MM.1S (cell line): ENCODE measurements at regions not wholly inside any gene's neighbourhood (a gene's known extent, or its start where the extent isn't known, plus 50 kb on each side); places are given as distances from the start of the nearest gene placed in this dataset.

Source experiments
- DNase-seq: peaks from one replicate; pipeline ENCODE4 v3.0.0-alpha.2; 2015
- H2AFZ ChIP-seq: fragments of 300-600 bp; sonication (generic); 2 replicates; pipeline ENCODE4 v1.6.0; 2016; ENCODE audit warnings: antibody characterized with exemption, low read length
- H3F3A ChIP-seq: fragments of 300-600 bp; sonication (generic); 2 replicates; pipeline ENCODE4 v1.6.1; 2016; ENCODE audit warnings: mild to moderate bottlenecking, antibody characterized with exemption, low read length, moderate library complexity, mixed read lengths; ENCODE audit not compliant: insufficient read depth
- H3K27ac ChIP-seq: fragments of 300-600 bp; sonication (generic); 2 replicates; pipeline ENCODE4 v1.5.1; 2016; ENCODE audit warnings: mild to moderate bottlenecking, low read length
- H3K27me3 ChIP-seq: fragments of 300-600 bp; sonication (generic); replicated peaks from 2 replicates; pipeline ENCODE4 v1.6.0; 2016; ENCODE audit warnings: low read length; ENCODE audit not compliant: insufficient read depth
- H3K36me3 ChIP-seq: fragments of 300-600 bp; sonication (generic); replicated peaks from 2 replicates; pipeline ENCODE4 v1.6.1; 2016; ENCODE audit warnings: mild to moderate bottlenecking, low read length, mixed read lengths; ENCODE audit not compliant: insufficient read depth
- H3K4me1 ChIP-seq: fragments of 300-600 bp; sonication (generic); 2 replicates; pipeline ENCODE4 v1.6.1; 2016; ENCODE audit warnings: low read length, mixed read lengths
- H3K4me2 ChIP-seq: fragments of 300-600 bp; sonication (generic); 2 replicates; pipeline ENCODE4 v1.6.0; 2016; ENCODE audit warnings: low read depth, low read length
- H3K4me3 ChIP-seq: fragments of 300-600 bp; sonication (generic); 2 replicates; pipeline ENCODE4 v1.5.1; 2016; ENCODE audit warnings: low read length, mixed read lengths
- H3K79me2 ChIP-seq: fragments of 300-600 bp; sonication (generic); 2 replicates; pipeline ENCODE4 v1.6.1; 2016; ENCODE audit warnings: mixed run types, low read length, mixed read lengths
- H3K9ac ChIP-seq: fragments of 300-600 bp; sonication (generic); 2 replicates; pipeline ENCODE4 v1.6.1; 2016; ENCODE audit warnings: low read length, mixed read lengths
- H3K9me2 ChIP-seq: fragments of 300-600 bp; sonication (generic); replicated peaks from 2 replicates; pipeline ENCODE4 v1.6.1; 2016; ENCODE audit warnings: mild to moderate bottlenecking, low read length, mixed read lengths; ENCODE audit not compliant: insufficient read depth
- H3K9me3 ChIP-seq: fragments of 300-600 bp; sonication (generic); replicated peaks from 2 replicates; pipeline ENCODE4 v1.6.1; 2016; ENCODE audit warnings: mild to moderate bottlenecking, low read length, mixed read lengths; ENCODE audit not compliant: insufficient read depth
- H4K20me1 ChIP-seq: fragments of 300-600 bp; sonication (generic); 2 replicates; pipeline ENCODE4 v1.6.1; 2016; ENCODE audit warnings: mild to moderate bottlenecking, low read length, moderate library complexity, mixed read lengths; ENCODE audit not compliant: insufficient read depth
- EZH2 ChIP-seq: fragments of 300-600 bp; sonication (generic); optimal IDR thresholded peaks from 2 replicates; pipeline ENCODE3; 2017; ENCODE audit warnings: low read depth, mild to moderate bottlenecking, antibody characterized with exemption, low read length, mixed read lengths
- EZH2phosphoT487 ChIP-seq: fragments of 300-600 bp; sonication (generic); IDR thresholded peaks from 2 replicates; pipeline ENCODE4 v1.6.1; 2018; ENCODE audit warnings: antibody characterized with exemption, low read length
- TF ChIP-seq, protein P1 (sequence below): fragments of 300-600 bp; sonication (generic); IDR thresholded peaks from 2 replicates; pipeline ENCODE4 v1.5.1; 2016; ENCODE audit warnings: antibody characterized with exemption, low read length, mixed read lengths

DNA sequence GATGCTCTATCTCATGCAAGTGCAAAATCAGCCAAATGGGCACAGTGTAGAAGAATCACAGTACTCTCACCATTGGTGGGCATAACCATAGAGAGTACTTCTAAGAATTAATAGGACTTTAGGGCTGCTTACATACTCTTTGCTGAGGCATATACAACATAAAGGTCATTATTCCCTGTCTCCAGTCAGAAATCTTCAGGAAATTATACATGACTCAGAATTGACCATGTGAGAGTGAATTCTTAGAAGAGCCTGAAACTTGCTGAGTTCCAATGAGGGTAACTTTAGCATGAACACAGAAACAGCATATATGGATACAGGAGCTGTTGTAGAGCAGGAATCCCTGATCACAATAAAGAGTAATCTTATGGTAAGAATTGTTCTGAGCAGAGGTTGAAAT is 498.7 kb downstream of the TENT5A start:
- TF ChIP-seq EZH2 (no peak), EZH2phosphoT487 (no peak)
- TF ChIP-seq, protein P1, sequence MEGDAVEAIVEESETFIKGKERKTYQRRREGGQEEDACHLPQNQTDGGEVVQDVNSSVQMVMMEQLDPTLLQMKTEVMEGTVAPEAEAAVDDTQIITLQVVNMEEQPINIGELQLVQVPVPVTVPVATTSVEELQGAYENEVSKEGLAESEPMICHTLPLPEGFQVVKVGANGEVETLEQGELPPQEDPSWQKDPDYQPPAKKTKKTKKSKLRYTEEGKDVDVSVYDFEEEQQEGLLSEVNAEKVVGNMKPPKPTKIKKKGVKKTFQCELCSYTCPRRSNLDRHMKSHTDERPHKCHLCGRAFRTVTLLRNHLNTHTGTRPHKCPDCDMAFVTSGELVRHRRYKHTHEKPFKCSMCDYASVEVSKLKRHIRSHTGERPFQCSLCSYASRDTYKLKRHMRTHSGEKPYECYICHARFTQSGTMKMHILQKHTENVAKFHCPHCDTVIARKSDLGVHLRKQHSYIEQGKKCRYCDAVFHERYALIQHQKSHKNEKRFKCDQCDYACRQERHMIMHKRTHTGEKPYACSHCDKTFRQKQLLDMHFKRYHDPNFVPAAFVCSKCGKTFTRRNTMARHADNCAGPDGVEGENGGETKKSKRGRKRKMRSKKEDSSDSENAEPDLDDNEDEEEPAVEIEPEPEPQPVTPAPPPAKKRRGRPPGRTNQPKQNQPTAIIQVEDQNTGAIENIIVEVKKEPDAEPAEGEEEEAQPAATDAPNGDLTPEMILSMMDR = no peak
- no peak overlapping the region for H3K4me3 ChIP-seq
- no peaks in the 10 kb centered on the region for H3K27me3 ChIP-seq
- no peaks in the 10 kb centered on the region for H3K36me3 ChIP-seq
- no peaks in the 10 kb centered on the region for H3K79me2 ChIP-seq
- no peaks in the 10 kb centered on the region for H4K20me1 ChIP-seq
- H3K9me3 ChIP-seq = no peaks in the 10 kb centered on the region
- H3K4me1 ChIP-seq = no peaks in the 10 kb centered on the region
- no peaks in the 10 kb centered on the region for H3K9me2 ChIP-seq
- H3F3A ChIP-seq = no peaks in the 10 kb centered on the region
- no peak overlapping the region for H3K27ac ChIP-seq
- no peak for DNase-seq
- no peak overlapping the region for H3K9ac ChIP-seq
- H3K4me2 ChIP-seq = no peak overlapping the region
- no peak overlapping the region for H2AFZ ChIP-seq

DNA sequence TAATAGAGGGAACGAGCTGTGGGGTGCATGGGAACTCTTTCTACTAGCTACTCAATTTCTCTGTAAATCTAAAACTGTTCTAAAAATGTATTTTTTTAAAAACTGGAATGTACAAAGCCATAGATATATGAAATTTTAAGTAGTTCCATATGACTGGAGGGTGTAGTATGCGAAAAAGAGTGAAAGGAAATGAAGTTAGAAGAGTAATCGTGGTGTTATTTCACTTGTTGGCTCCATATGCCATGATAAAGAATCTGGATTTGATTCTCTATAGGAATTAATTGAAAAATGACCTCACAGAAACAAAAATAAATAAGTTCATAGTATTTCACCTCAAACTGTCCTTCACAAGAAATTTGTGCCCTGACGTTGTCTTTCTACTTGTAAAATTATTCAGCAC is 500.2 kb downstream of the TENT5A start:
- TF ChIP-seq, protein P1 = no peak
- TF ChIP-seq EZH2phosphoT487 (no peak), EZH2 (no peak)
- Histone ChIP-seq H3K79me2 (no peaks in the 10 kb centered on the region), H4K20me1 (no peaks in the 10 kb centered on the region), H3F3A (no peaks in the 10 kb centered on the region), H3K27ac (no peak overlapping the region), H3K4me3 (no peak overlapping the region), H3K4me2 (no peak overlapping the region), H3K9me2 (no peaks in the 10 kb centered on the region), H2AFZ (no peak overlapping the region), H3K4me1 (no peaks in the 10 kb centered on the region), H3K36me3 (no peaks in the 10 kb centered on the region), H3K27me3 (no peaks in the 10 kb centered on the region), H3K9me3 (no peaks in the 10 kb centered on the region), H3K9ac (no peak overlapping the region)
- no peak for DNase-seq

- no peak overlapping the region for H2AFZ ChIP-seq
- no peak for DNase-seq
- H4K20me1 ChIP-seq = no peaks in the 10 kb centered on the region
- H3K9me2 ChIP-seq = no peaks in the 10 kb centered on the region
- H3F3A ChIP-seq = no peaks in the 10 kb centered on the region
- no peak overlapping the region for H3K27ac ChIP-seq
- H3K4me1 ChIP-seq = no peaks in the 10 kb centered on the region
- no peaks in the 10 kb centered on the region for H3K9me3 ChIP-seq
- H3K36me3 ChIP-seq = no peaks in the 10 kb centered on the region
- no peaks in the 10 kb centered on the region for H3K79me2 ChIP-seq
- H3K4me2 ChIP-seq = no peak overlapping the region
- H3K4me3 ChIP-seq = no peak overlapping the region
- no peak overlapping the region for H3K9ac ChIP-seq
- TF ChIP-seq, protein P1 = no peak
- no peak for TF ChIP-seq EZH2phosphoT487
- no peak for TF ChIP-seq EZH2
- H3K27me3 ChIP-seq = no peaks in the 10 kb centered on the region
Observed at GRCh38 chr6:81246200-81246599, 506.3 kb downstream of the TENT5A start.

GRCh38 chr6:81242624-81243023 is 509.9 kb downstream of the TENT5A start:
- no peak overlapping the region for H3K27ac ChIP-seq
- no peak overlapping the region for H3K9ac ChIP-seq
- no peaks in the 10 kb centered on the region for H3K27me3 ChIP-seq
- no peaks in the 10 kb centered on the region for H3K9me3 ChIP-seq
- H3K36me3 ChIP-seq = no peaks in the 10 kb centered on the region
- no peak for DNase-seq
- no peaks in the 10 kb centered on the region for H3K4me1 ChIP-seq
- H3F3A ChIP-seq = no peaks in the 10 kb centered on the region
- no peaks in the 10 kb centered on the region for H4K20me1 ChIP-seq
- no peak for TF ChIP-seq EZH2
- no peak for TF ChIP-seq EZH2phosphoT487
- TF ChIP-seq, protein P1 = no peak
- no peaks in the 10 kb centered on the region for H3K9me2 ChIP-seq
- no peak overlapping the region for H2AFZ ChIP-seq
- no peak overlapping the region for H3K4me3 ChIP-seq
- no peaks in the 10 kb centered on the region for H3K79me2 ChIP-seq
- H3K4me2 ChIP-seq = no peak overlapping the region
